ENCODE measurements at regions not wholly inside any gene's neighbourhood (a gene's known extent, or its start where the extent isn't known, plus 50 kb on each side); places are given as distances from the start of the nearest gene placed in this dataset.
"Not testable (repeated sequence)": the region's sequence is repeated elsewhere in the genome, so short reads cannot be mapped to it uniquely, and the experiment has no call there.

DNA sequence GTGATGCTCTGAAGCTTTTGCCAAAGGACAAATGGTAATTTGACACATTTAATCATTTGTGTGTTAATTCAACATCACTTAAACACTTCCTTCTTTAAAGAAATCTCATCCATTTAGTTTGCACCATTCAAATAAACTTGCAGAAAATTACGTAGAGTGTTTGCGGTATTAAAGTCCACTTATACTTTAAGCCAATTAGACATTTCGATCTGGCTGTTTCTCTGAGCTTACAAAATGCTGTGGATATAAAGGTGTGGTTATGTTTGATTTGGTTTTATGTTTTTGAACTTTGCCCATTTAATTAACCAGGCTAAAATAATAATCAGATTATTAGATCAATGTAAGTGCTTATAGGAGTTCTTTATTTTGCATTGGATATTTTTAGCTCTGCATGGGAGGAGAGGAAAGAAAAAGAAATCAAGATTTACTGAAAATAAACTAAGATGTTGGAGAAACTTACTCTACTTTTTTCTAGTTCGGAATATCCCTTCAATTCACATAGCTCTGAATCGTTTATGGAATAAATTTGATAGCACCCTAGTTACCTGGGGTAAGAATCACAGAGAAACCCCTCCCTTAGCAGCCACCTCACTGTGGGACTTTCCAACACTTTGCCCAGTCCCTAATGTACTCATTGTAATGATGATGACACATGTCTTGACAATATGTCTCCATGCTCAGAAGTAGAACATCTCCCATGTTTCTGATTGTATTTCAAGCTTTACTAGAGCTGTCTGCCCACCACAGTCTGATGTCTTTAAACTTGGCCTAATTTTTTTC is 268.0 kb downstream of the BTG1 start:
- WGBS: 92% methylated on average over 5 of the region's 5 CpGs
- H3K36me3 ChIP-seq (ENCODE audit: insufficient read depth): no peaks in the 10 kb centered on the region
- no peak for DNase-seq (ENCODE audit: extremely low spot score)
- H3K27ac ChIP-seq (ENCODE audit: low read depth): no peak overlapping the region
- H3K4me3 ChIP-seq (ENCODE audit: low read depth, low read length): no peak overlapping the region
- no peaks in the 10 kb centered on the region for H3K4me1 ChIP-seq (ENCODE audit: insufficient read depth)

DNA sequence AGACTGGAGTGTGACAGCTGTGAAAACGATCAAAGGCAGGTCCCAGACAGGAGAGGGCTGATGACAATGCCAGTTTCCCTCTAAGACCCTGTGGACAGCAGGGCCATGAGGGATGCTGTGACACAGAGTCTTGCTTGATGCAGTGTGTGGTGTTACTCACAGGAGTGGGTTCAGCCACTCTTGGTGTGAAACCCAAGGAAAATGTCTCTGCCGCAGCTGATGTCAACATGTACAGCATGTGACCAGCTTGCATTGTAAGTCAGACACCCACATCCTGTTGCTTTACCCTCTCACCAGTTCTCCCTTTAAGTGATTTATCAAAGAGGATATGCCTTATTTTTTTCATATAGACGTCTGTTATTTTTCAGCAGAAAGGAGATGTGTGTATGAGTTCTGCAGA is 268.6 kb downstream of the BTG1 start:
- 49% methylated on average over 3 of the region's 3 CpGs for WGBS
- no peak overlapping the region for H3K4me3 ChIP-seq (ENCODE audit: low read depth, low read length)
- H3K36me3 ChIP-seq (ENCODE audit: insufficient read depth): no peaks in the 10 kb centered on the region
- DNase-seq (ENCODE audit: extremely low spot score): no peak
- H3K27ac ChIP-seq (ENCODE audit: low read depth): no peak overlapping the region
- no peaks in the 10 kb centered on the region for H3K4me1 ChIP-seq (ENCODE audit: insufficient read depth)

DNA sequence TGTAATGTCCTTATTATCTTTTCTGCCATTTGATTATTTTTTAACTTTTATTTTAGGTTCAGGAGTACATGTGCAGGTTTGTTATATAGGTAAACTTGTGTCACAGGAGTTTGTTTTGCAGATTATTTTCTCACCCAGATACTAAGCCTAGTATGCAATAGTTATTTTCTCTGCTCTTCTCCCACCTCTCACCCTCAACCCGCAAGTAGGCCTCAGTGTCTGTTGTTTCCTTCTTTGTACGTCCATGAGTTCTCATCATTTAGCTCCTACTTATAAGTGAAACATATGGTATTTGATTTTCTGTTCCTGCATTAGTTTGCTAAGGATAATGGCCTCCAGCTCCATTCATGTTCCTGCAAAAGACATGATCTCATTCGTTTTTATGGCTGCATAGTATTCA is 270.0 kb downstream of the BTG1 start:
- H3K27ac ChIP-seq (ENCODE audit: low read depth); H3K36me3 ChIP-seq (ENCODE audit: insufficient read depth); DNase-seq (ENCODE audit: extremely low spot score); H3K4me1 ChIP-seq (ENCODE audit: insufficient read depth); H3K4me3 ChIP-seq (ENCODE audit: low read depth, low read length): not testable (repeated sequence)
- WGBS: 87% methylated on average over 3 of the region's 3 CpGs

DNA sequence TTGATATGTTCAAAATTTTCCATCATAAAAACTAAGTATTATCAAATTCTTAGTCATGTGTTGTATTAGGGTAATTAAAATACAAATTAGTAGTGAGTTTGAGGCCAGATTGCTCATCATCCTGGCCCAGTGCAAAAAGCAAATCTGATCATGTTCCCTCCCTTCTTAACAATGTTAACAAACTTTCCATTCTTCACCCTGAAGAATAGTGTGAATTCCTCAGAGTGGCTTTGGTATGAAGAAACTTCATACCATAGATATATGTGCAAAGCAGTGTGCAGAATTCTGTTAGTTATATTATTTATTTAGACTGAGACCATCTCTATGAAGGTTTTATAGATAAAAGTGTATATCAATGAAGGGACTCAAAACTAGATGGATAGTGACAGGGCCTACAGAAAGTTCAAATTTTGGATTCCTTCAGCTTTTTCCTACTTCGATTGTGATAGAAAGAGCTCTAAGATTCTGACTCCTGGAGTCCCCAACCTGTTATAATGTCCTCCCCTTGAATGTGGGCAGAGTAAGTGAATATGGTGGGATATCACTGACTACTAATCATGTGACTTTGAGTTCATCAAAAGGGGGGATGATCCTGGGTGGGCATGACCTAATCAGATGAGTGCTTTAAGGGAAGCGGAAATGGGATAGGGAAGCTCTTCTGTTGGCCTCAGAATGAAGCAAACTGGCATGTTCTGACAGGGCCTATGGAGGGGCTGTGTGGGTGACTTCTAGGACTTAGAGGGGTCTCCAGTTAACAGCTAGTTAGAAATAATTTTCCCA is 271.4 kb downstream of the BTG1 start:
- no peak overlapping the region for H3K27ac ChIP-seq (ENCODE audit: low read depth)
- no peaks in the 10 kb centered on the region for H3K4me1 ChIP-seq (ENCODE audit: insufficient read depth)
- WGBS: over 99% methylated on average over 2 of the region's 2 CpGs
- DNase-seq (ENCODE audit: extremely low spot score): no peak
- no peaks in the 10 kb centered on the region for H3K36me3 ChIP-seq (ENCODE audit: insufficient read depth)
- H3K4me3 ChIP-seq (ENCODE audit: low read depth, low read length): no peak overlapping the region

DNA sequence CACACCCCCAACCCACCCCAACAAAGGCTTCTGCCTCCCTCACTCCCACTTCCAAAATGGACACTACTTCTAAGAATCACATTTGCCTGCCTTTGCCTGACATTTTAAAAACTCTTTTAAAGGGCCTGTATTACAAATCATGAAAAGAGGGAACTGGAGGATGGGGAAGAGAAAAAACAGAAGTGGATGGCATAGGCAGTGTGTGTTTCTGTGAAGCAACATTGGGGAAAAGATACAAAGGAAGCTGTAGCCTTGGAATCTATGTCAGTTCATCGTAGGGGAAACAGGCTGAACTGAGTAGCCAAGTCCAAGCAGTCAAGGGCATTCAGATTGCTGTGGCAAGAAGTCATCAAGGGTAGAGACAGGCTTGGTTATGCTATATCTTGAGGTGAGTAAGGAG is 273.9 kb downstream of the BTG1 start:
- Histone ChIP-seq H3K27ac (ENCODE audit: low read depth) (no peak overlapping the region), H3K36me3 (ENCODE audit: insufficient read depth) (no peaks in the 10 kb centered on the region), H3K4me1 (ENCODE audit: insufficient read depth) (no peaks in the 10 kb centered on the region), H3K4me3 (ENCODE audit: low read depth, low read length) (no peak overlapping the region)
- 77% methylated on average over 1 of the region's 1 CpG for WGBS
- DNase-seq (ENCODE audit: extremely low spot score): no peak

DNA sequence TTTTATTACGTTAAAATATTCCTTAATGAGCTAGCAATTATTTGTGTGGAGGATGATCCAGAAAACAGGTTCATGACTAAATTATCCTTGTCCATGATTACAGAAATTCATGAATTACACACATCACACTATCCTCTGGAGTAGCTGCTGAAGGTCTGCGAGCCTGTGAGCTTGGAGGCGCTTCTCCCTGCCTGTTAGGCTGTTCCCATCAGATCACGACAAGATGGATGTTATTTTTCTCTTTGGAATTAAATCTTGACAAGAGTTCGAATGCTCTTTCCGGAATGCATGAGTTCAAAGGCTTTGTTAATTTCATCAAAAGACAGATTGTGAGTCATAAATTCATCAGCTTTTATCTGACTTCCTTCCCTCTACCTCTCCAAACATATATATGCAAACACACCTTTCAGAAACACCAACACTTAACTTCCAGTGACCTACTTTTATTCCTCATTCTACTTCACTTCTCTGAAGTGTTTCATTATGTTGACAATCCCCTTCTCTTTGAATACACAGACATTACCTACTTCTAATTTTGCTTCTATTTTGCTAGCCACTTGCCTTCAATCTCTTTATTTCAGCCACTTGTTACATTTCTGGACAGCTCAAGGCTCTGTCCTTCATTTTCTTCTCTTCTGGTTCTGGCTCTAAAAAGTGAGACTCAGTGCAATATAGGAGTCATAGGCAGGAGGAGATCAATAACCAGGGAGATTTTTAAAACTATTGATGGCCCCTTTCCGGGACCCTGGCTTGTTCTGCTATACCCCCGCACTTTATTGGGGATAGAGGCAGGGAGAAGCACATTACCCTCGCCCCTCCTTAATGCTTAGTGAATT is 274.6 kb downstream of the BTG1 start:
- WGBS: 90% methylated on average over 9 of the region's 9 CpGs
- no peaks in the 10 kb centered on the region for H3K4me1 ChIP-seq (ENCODE audit: insufficient read depth)
- no peak overlapping the region for H3K4me3 ChIP-seq (ENCODE audit: low read depth, low read length)
- H3K36me3 ChIP-seq (ENCODE audit: insufficient read depth): no peaks in the 10 kb centered on the region
- no peak for DNase-seq (ENCODE audit: extremely low spot score)
- no peak overlapping the region for H3K27ac ChIP-seq (ENCODE audit: low read depth)

DNA sequence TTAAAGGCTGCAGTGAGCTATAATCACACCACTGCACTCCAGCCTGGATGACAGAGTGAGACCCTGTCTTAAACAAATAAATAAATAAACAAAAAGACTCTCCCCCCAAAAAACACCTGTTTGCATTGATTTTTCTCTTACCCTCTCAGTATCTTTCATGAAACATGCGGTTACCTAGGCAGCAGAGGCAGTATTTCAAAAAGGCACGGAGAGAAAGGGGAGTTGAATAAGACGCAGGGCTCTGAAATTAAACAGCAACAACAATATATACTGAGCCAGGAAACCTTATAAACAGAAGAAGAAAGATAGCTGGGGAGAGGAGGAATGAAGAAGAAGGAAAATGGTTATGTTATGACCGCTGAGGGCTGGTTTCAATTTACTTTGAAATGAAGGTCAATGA is 277.6 kb downstream of the BTG1 start:
- Histone ChIP-seq H3K4me1 (ENCODE audit: insufficient read depth) (no peaks in the 10 kb centered on the region), H3K36me3 (ENCODE audit: insufficient read depth) (no peaks in the 10 kb centered on the region), H3K27ac (ENCODE audit: low read depth) (no peak overlapping the region), H3K4me3 (ENCODE audit: low read depth, low read length) (no peak overlapping the region)
- no peak for DNase-seq (ENCODE audit: extremely low spot score)
- 71% methylated on average over 4 of the region's 4 CpGs for WGBS

DNA sequence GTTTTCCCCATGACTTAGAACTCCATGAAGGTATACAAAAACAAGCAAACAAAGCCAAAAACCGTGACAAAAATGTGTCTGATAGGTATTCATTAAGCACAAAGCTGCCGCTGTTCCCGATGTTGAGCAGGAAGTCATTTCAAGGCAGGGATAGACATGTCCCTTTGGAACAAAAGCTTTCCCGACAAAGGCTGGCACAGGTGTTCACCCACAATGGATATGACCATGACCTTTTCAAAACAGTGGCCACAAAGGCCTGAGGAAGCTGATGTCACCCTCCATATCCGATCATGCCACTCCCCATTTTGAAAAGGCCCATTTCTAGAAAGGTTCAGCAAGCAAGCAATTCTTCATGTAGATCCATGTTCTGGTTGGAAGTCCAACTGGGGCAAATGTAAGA is 279.1 kb downstream of the BTG1 start:
- Histone ChIP-seq H3K4me1 (ENCODE audit: insufficient read depth) (no peaks in the 10 kb centered on the region), H3K27ac (ENCODE audit: low read depth) (peak overlapping the region; percentile 23), H3K36me3 (ENCODE audit: insufficient read depth) (no peaks in the 10 kb centered on the region), H3K4me3 (ENCODE audit: low read depth, low read length) (no peak overlapping the region)
- DNase-seq (ENCODE audit: extremely low spot score): no peak
- WGBS: 90% methylated on average over 5 of the region's 5 CpGs

DNA sequence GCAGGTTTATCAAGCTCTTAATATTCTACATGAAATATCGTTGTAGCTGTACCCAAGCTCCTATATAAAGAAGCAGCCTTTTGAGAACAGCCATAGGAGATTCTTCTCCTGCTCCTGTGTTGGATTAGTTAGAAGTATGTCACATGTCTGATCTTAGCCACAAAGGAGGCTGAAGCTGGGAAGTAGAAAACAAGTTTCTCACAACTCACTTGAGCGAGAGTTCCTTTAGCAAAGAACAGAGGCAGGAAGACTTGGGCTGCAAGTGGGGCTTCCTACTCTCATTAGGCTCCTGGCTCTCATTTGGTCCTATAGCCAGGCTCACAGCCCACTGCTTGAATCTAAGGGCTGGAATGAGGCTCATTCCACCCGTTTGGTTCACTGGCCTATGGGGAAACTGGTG is 281.9 kb downstream of the BTG1 start:
- no peak for DNase-seq (ENCODE audit: extremely low spot score)
- no peaks in the 10 kb centered on the region for H3K4me1 ChIP-seq (ENCODE audit: insufficient read depth)
- H3K4me3 ChIP-seq (ENCODE audit: low read depth, low read length): no peak overlapping the region
- H3K36me3 ChIP-seq (ENCODE audit: insufficient read depth): no peaks in the 10 kb centered on the region
- no peak overlapping the region for H3K27ac ChIP-seq (ENCODE audit: low read depth)
- 82% methylated on average over 3 of the region's 3 CpGs for WGBS

DNA sequence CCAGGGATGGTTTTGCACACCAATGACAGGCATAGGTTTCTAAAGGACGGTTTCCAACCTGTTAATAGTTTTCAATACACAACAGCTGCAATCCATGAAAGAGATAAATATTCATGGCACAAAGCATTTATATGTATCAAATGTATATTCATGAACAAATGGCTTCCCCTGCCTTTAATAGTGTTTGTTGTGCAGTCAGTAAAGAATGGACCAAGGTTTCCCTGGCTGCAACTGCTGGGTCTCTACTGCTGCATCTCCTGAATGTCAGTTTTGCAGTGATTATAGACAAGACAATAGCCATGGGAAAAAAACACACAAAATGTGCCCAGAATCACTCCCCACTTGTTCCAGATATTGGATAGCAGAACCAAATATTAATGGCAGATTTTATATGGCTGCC is 284.1 kb downstream of the BTG1 start:
- WGBS: 92% methylated on average over 1 of the region's 1 CpG
- no peaks in the 10 kb centered on the region for H3K36me3 ChIP-seq (ENCODE audit: insufficient read depth)
- H3K4me3 ChIP-seq (ENCODE audit: low read depth, low read length): no peak overlapping the region
- H3K27ac ChIP-seq (ENCODE audit: low read depth): no peak overlapping the region
- no peak for DNase-seq (ENCODE audit: extremely low spot score)
- no peaks in the 10 kb centered on the region for H3K4me1 ChIP-seq (ENCODE audit: insufficient read depth)

DNA sequence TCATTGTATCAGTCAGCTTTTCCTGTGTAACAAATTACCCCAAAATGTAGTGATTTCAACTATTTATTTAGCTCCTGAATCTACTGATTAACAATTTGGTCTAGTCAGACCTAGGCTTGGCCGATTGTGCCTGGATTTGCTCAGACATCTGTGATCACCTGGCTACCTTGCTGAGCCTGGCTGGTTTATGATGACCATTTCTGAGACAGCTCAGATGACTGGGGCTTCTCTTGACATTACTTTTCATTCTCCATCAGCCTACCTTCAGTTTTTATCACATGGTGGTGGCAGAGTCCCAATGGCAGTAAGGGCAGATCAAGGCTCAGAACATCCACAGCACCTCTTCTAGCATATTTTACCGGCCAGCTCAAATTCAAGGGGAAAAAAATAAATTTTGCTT is 286.3 kb downstream of the BTG1 start:
- Histone ChIP-seq H3K4me3 (ENCODE audit: low read depth, low read length) (no peak overlapping the region), H3K36me3 (ENCODE audit: insufficient read depth) (no peaks in the 10 kb centered on the region), H3K4me1 (ENCODE audit: insufficient read depth) (no peaks in the 10 kb centered on the region), H3K27ac (ENCODE audit: low read depth) (no peak overlapping the region)
- 96% methylated on average over 2 of the region's 2 CpGs for whole genome bisulfite sequencing
- no peak for DNase-seq (ENCODE audit: extremely low spot score)

DNA sequence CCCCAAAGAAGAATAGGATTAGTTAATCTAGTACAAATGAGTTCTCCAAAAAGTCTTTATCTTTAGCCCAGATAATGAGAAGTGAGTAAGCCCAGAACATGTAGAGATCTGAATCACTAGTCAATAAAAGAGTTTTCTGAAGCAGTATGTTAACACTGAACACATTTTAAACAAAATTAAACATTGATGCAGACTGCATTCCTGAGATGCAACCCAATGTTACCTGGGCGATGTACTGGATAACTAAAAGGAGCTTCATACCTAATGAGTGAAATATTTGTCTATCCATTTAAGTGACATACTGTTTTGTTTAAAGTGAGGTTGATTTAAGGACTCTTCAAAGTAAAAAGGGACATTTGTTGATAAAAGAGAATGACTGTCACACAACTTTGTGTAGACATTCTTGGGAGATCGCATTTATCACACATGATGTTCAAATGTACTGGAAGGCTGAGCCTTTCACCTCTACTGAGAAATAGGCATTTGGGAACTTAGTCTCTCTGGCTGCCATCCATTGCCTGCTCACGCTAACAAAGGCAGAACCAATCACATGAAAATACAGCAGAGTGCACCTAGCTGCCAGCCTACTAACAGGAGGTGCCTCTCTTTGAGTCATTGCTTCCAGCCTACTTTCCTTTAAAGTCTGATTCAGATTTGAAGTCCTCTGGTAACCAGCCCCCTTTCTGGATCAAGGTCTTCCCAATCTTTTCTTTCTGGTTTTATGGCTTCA is 287.7 kb downstream of the BTG1 start:
- Histone ChIP-seq H3K4me1 (ENCODE audit: insufficient read depth) (no peaks in the 10 kb centered on the region), H3K4me3 (ENCODE audit: low read depth, low read length) (no peak overlapping the region), H3K36me3 (ENCODE audit: insufficient read depth) (no peaks in the 10 kb centered on the region), H3K27ac (ENCODE audit: low read depth) (no peak overlapping the region)
- DNase-seq (ENCODE audit: extremely low spot score): no peak
- 91% methylated on average over 3 of the region's 3 CpGs for WGBS

DNA sequence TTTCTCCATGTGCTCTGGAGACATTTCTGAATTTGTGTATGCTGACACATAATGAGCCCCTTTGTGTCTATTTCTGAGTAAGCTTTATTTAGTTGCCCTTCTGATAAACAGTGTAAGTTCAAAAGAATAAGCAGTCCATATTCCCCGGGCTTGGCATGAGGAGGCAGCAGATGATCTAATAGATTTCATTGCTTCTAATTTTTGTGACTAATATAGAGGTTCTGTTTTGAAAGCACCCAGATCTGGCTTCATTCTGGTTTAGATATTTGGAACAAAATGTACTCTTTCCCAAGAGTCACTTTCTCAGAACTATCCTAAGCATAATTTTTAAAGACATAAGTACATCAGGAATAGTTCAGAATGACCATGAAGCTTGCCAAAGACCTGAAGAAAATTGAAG is 290.9 kb downstream of the BTG1 start:
- DNase-seq (ENCODE audit: extremely low spot score): no peak
- no peaks in the 10 kb centered on the region for H3K36me3 ChIP-seq (ENCODE audit: insufficient read depth)
- no peak overlapping the region for H3K4me3 ChIP-seq (ENCODE audit: low read depth, low read length)
- no peaks in the 10 kb centered on the region for H3K4me1 ChIP-seq (ENCODE audit: insufficient read depth)
- H3K27ac ChIP-seq (ENCODE audit: low read depth): peak overlapping the region; percentile 10
- 22% methylated on average over 1 of the region's 1 CpG for WGBS
